GM18520 (cell line): ENCODE measurements at regions not wholly inside any gene's neighbourhood (a gene's known extent, or its start where the extent isn't known, plus 50 kb on each side); places are given as distances from the start of the nearest gene placed in this dataset.

Experiments used
- ATAC-seq: cut with Tn5 transposase; IDR thresholded peaks from one replicate; pipeline ENCODE4 v1.9.1; 2021; ENCODE audit not compliant: unreplicated experiment

DNA sequence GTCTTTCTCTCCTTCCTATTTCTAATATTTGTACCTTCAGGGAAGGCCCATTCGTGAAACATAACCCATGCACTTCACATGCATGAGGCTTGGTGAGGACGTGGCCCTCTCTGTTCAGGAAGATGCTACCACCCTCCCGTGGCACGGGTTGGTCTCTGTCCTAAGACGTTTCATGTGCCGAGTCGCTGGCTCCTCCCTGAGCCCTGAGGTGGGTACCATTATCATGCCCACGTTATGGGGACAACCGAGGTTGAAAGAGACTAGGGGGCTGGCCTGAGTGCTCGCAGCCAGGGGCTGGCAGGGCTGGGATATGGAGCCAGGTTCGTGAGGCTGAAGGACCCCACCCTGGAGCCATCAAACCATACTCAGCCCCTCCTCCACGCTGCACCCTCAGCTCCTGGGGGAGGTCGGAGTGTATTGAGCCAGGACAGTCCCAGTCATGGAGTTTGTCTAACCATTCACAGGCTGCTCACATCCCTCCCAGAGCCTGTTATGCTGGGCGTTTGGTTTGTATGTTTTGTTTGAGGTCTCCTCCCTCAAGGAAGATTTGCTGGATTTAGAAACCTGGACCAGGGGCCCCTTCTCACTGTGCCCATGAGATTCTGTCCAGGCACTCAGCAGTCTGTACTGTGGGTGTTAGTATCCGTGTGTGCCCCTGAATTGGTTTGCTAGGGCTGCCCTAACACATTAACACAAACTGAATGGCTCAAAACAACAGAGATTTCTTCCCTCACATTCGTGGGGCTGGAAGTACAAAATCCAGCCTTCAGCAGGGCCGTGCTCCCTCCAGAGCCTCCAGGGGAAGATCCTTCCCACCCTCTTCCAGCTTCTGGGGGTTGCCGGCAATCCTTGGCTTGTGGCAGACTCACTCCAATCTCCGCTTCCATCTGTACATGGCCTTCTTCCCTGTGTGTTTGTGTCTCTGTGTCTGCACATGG, 88.3 kb downstream of the ANKRD60 start:
- ATAC-seq, result no peak

DNA sequence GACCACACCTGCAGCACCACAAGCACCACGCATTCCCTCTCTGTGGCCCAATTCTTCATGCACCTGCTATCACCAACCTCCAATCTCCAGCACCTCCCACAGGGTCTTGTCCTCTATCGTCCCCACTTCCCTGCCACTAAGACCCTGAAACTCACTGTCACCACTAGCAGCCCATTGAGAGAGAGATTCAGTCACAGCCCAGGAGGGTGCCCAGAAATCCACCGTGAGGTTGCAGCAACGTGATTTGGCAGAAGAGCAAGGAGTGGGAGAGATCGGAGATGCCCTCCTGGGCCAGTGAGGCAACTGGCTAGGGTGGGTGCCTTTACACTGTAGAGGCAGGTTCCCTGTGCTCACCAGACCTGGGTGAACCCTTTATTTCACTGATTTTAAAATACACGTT, 90.1 kb downstream of the ANKRD60 start:
- ATAC-seq, result no peak

DNA sequence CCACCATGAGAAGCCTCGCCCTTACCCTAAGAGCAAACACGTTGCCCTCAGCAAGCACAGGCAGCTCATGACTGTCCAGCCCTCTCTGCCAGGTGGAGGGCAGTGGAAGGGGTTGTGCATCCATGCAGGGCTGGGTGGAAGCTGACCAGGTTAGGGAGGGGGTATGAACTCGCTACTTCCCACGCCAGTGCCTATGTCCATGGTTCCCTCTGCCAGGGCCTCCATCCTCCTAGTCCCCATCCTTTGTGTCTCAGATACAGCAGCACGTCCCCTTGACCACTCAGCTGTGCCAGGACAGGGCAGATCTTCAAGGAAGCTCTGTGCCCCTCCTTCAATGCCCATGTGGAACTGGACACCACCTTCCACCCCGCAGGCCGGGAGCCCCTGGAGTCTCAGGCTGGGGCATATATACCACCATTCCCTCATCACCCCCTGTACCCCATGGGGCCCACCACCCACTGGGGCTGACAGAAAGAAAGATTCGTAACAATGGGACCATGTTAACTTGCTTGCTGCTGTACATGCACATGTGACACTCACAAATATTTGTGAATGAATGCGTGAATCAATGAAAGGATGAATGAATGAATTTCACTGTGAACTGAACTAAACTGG, 90.7 kb downstream of the ANKRD60 start:
- no peak for ATAC-seq

DNA sequence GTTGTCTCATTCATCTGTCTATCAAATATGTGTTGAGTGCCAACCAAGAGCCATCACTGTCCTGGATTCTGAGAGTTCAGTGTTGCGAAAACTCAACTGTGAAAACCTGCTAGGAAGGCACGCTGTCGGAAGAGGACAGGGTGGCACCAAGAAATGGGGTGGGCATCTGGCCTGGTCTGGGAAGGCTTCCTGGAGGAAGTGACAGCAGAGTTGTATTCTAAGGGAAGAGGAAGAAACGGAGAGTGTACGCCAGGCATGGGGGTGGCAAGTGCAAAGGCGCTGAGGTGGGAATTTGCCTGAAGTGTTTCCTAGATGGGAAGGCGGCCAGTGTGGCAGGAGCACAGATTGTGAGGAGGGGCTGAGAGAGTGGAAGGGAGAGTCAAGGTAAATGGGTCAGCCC, 91.2 kb downstream of the ANKRD60 start:
- no peak for ATAC-seq

DNA sequence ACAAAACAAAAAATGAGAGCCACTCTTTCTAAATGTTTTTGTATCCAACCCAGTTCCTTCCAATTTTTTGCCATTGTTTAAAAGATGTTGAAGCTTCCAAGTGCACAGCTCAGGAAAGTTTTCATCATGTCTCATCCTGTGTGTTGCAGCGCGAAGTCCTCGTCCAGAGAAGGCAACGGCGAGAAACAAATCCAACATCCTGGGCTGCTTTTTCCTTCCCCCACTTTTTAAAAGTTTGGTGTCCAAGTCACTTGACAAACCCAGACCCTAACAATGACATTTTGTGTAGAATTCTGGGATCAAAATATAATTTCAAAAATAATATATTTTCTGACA, 92.3 kb downstream of the ANKRD60 start:
- no peak for ATAC-seq

DNA sequence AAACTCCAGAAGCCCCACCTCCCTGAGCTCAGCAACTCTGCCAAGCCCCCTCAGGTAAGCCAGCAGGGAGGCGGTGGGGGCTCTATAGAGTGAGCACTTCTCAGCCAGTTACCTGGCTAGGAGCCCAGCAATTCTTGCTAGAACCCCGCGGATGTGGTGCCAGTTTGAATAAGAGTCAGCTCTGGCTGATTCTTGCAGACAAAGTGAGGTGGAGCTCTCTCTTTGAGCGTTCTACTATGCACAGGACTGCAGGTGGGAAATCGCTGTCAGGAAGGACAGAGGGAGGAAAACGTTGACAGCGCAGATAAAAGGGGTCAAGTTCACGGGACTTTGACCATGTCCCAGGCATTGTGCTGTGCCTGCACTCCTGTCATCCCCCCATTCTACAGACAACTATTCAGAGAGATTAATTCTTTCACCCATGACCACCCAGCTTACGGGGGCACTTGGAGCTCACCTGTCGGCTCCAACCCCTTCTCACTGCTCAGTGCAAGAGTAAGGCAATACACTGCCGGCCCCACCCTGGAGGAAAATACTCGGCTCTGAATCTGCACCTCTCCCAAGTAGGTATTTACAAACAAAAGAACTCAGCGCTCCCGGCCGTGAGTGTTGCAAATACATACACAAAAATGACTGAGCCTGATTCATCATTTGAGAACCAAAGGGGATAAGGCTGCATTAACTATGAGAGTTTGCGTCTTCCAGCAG, 92.9 kb downstream of the ANKRD60 start:
- ATAC-seq, result no peak

DNA sequence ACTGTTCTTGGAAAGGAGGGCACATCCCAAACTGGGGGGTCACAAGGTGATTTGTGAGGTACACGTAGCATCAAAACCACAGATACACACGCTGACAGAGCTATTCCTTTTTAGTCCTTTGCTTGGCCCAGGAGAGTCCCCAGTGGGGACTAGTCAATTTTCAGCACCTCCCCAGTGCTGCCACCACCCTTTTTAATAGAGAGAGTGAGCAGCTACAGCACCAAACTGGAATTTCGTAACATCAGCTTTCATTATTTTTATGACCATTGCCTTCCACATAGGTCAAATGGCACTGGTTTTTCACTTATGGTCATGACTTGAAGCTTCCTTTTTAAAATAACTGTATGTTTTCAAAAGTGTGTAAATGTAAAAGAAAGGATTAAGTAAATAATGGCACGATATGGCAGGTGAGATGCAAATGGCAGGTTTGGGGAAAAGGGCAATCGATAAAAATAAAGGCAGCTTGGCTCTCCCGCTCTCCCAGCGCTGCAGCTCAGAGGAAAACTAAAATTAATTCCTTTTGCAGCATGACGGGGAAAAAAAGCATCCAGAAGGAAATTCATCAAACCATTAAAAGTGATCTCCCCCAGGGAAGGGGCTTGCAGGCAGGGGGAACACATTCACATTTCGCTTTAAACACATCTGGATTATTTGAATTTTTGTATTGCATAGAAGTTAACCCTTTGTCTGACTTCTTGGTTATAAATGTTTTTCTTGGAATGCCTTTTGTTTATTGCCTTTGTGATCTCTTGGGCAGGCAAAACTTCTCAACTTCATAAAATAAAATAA, 95.2 kb downstream of the ANKRD60 start:
- no peak for ATAC-seq

DNA sequence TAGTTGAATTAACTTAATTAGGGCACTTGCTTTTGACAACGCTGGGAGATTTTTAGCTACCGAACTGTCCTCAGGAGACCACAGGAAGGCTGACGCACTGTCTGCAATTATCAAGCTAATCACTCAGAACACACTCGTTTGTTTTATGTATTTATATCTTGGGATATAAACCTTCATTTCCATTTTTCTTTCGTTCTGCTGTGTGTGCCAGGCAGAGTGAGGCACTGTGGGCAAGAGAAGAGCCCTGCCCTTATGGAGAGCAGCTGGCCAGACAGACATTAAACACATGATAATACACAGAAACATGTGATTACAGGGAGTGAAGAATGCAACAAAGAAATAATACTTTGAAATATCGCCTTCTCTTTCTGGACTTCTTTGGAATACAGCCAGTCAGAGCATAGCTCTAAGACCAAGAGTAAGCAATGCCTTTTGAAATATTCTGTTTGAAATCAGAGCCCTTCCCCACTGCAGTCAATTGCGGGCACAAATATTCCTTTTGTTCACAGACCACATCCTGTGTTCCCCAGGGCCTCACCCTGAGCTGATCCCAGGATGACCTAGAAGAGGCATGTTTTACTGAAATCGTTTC, 96.8 kb downstream of the ANKRD60 start:
- no peak for ATAC-seq

DNA sequence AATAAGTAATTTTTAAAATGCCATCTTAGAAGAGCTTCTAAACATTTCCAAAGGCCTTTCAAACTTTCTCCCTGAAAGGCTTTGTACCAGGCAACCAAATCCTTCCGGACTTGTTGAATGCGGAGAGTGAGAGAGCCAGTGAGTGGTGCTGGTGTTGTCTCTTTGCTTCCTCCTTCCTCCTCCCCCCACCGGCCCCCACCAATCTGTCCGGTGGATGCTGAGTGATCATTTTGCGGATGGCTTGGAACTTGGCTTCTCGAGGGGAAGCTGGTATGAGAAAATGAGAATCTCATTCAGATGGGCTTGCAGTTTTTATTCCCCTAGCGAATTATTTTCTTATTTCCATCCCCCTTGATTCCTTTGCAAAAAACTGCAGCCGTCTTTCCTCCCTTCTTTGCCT, 97.3 kb downstream of the ANKRD60 start:
- no peak for ATAC-seq

DNA sequence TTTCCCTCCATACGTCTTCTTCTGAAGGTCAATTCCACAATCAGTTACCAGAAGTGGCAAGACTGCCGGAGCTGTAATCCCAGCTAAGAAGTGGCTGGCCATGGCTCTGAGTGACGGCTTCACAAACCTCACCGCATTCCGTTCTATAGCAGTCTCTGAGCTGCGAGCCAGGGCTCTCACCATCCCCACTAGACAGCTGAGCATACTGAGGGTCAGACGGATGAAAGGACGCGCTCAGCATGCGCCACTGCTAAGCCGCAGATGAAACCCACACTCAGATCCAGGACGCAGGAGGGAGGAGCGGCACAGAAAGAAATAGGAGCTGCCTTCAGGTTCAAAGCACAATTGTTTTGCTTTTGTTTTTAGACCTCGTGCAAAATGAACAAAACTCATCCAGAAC, 97.9 kb downstream of the ANKRD60 start:
- ATAC-seq, result no peak

DNA sequence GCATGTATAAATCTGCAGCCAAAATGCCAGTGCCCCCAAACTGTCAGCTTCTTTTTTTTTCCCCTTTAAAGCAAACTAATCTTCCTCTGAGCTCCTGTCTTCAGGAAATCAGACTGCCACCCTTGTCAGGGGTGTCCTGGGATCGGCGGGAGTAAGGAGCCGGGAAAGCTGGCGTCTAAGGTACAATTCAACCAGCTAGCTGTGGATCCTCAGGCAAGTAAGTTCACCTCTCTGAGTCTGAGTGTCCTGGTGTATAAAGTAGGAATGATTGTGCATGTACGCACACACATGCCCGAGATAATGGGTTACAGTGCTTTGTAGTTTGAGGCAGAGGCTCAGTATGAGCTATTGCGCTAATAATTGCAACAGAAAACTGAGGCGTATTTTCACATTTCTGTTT, 98.3 kb downstream of the ANKRD60 start:
- ATAC-seq, result no peak

DNA sequence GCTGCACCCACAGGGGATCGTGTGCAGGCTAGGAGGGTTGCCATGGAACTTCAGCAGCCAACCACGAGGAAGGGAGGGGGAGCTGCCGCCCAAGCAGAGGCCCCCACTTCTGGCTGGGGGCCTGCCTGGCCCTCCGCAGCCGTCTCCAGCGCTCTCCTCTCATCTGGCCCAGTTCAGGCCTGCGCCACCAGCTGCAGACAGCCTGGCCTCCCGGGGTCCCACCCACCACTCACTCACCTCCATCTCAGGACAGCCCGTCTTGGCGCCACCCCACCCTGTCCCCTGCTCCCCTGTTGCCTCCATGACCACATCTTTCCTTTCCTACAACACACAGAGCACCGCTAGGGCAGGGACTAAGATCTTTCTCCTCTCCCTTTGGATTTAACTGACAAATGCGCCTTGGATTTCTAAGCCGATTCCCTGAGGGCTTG, 98.7 kb downstream of the ANKRD60 start:
- no peak for ATAC-seq

DNA sequence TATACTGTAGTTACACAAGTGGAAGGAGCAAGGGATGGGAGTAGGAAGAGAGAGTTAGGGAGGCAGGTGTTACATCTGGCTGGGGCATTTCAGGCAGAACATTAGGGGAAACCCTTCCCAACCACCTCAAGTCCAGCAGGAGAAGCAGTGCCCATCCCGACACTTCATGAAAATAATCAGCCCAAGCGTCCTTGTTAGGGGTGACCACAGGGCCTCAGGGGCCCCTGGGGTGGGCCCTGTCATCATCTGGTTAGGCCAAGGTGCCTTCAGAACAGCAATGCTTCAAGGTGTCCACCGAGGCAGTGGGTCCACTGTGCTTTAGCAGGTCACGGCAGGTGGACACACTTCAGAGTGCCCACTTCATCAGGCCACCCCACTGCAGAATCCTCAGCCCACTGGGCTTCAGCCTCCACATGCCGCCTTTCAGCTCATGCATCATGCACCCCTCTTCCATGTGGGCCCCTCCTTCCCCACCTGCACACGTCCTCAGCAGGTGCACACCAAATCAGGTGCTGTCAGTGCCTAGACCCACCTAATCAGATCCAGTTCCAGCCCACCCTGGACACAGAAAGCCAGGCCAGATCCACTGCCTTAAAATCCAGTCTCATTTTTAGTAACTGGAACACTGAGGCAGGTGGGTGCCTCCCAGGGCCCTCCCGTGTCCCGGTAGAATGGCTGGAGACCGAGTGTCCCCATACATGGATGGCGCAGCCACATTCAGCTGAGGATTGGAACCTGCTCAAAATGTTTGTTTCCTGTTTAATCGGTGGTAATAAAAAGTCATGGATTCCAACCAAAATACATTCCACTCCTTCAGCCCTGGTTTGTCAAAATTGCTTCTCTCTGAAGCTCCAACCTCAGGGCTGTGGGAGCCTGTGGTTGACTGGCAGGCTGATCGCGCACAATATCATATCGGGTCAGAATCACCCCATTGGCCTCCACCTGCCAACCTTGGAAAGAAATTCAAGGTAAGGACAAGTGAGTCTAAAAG, 99.5 kb downstream of the ANKRD60 start:
- no peak for ATAC-seq

DNA sequence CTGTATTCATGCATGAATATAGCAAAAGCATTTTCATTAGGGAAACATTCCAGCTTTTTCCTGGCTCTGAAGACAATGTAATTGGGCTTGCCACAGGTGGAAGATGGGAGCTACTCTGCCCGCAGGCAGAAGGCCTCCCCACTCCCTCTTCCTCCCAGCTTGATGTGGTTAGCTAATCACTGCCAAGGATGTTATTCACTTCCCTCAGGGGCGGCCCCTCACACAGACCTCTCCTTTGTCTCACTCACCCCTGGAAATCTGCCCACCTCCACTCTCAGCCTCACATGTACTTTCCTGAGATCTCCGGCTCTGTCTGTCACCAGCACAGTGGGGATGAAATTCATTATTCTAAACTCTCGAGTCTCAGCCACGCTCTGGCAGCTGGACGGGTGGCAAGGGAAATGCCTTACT, 100.7 kb downstream of the ANKRD60 start:
- no peak for ATAC-seq

DNA sequence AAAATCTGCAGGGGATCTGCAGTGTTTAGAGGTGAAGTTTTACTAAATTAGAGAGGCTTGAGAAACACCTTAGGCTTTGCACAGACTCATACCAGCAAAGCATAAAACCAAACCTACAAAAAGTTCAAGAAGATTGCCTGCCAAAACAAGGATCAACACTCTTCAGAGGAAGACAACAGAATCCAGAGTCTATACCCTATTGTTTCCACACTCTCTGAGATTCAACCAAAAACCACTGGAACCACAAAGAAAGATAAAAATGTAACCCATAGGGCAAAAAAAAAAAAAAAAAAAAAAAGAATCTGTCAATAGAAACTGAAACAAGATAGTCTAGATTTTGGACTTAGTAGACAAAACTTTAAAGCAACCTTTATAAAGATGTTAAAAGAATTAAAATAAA, 102.7 kb downstream of the ANKRD60 start:
- ATAC-seq, result no peak

DNA sequence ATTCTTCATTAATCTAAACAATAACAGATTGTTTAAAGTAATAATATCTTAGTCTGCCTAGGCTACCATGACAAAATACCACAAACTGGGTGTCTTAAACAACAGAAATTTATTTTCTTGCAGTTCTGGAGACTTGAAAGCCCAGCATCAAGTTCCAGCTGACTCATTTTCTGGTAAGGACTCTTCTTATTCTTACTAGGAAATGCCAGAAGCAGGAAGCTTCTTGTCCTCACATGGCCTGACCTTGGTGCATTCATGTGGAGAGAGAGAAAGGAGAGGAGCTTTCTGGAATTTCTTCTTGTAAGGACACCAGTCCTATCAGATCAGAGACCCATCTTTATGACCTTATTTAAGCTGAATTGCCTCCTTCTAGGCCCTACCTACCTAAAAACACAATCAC, 110.5 kb downstream of the ANKRD60 start:
- no peak for ATAC-seq

DNA sequence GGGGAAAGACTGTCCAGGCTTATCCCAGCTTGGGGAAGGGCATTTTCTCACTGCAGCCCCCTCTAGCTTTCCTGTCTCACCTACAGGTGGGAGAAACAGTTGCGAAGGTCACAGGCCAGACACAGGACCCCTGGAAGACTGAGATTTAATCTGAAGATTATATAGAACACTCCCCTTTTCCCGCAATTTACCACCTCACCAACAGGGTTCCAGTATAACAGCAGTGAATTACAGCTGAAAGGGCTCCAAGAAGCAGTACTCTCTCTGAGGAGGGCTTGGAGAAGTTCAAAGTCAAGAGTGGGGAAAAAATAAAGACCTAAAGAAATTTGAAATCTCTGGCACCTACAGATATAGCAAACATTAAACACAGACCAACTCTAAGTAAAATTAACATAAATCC, 111.9 kb downstream of the ANKRD60 start:
- no peak for ATAC-seq

DNA sequence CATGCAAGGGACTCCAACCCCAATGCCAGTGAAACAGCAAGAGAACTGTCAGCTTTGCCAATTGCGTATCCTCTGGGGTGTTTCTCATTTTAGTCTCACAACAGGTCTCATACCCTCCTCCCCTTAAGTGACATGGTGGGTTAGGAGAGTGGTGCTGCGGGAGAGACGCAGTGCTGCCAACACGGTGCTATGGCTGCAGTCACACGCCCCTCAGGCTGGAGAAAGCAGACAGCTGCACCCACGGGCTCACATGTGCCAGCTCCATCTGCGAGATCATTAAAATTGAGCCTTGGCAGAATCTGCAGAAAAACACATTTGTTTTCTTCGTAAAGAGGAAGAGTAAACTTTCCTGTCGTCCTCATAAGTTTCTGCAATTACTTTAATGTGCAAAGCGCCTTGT, 114.7 kb downstream of the ANKRD60 start:
- ATAC-seq, result no peak

DNA sequence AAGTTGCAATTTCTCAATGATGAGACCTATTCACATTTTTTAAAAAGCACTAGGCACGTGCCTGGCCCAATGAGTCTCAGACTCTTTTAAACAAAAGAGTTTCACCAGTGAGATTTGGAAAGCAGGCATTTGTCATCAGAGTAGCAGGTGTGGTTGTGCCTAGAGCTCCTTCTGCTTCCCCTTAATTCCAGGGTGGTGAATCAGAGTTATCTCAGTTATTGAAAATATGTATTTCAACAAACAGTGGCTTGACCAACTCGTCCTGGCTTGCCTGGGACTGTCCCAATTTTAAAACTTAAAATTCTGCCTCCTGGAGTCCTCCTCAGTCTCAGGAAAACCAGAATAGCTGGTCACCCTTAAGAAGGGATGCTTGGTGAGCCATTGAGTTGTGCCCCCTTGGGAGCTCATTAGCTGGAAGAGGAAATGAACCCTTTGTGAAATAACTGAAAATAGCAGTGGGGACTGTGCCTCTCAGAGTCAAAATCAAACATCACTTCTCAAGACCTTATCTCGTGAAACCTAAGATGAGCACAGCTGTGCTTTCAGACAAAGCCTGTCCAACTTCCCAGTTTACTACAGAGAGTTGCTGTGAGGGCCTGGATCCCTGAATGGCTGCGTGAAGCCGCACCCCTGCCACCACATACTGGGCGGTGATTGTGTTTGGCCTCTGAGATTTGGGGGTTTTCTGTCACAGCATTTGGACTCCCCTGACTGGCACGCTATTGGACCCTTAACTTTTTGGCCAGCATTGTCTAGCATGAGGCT, 116.3 kb downstream of the ANKRD60 start:
- no peak for ATAC-seq
